ENCODE measurements at regions not wholly inside any gene's neighbourhood (a gene's known extent, or its start where the extent isn't known, plus 50 kb on each side); places are given as distances from the start of the nearest gene placed in this dataset.
"Not testable (repeated sequence)": the region's sequence is repeated elsewhere in the genome, so short reads cannot be mapped to it uniquely, and the experiment has no call there.

DNA sequence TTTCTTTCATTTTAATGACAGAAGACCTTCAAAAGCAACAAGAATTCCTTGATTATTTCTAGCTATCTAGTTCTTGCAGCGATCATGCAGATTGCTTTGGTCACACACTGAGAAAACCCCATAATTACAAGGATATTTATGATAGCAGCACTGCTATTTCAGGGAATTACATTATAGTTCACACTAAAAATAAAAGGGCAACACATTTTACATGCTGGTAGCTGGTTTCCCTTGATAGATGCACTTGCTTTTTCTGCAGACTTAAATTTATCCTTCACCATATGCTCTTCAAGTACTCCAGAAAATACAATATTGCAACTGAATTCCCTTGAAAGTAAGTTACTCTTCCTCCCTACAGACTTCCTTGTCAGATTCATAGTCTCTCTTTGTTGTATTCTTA, 751.1 kb downstream of the CCDC85A start:
- DNase-seq (ENCODE audit: low read depth in 4 of 4, low spot score in 3 of 4), result no peak

DNA sequence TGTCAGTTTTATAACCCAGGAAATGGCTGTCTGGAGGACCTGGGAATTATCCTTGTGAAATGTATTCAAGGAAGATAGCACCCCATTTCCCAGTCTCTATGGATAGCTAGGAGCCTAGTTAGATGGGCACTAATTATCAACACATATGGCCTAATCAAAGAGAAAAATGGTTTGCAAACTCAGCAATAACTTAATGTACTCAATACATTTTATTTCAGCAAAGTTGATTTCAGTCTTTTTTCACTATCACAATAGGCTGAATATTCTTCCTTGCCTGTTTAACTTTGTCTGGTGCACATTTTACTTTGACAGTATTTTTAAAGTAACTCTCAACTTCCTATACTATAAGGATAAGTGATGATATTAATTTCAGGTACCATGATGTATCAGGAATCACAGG, 756.3 kb downstream of the CCDC85A start:
- no peak for DNase-seq (ENCODE audit: low read depth in 4 of 4, low spot score in 3 of 4)

DNA sequence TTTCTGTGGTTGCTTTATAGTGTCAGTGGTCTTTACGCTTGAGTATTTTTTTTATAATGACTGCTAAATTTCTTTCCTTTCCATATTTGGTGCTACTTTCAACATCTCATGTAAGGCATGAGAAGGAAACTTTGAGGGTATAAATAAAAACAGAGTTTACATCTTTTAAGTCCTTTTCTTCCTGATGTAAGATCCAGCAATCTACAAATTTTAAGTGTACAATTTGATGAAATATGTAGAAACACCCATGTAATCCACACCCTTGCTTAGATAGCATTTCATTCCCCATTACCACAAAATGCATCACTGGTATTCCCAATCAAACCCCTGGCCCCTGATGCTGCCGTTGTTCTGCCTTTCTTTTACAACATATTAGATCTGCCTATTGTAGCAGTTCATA, 769.1 kb downstream of the CCDC85A start:
- no peak for DNase-seq (ENCODE audit: low read depth in 4 of 4, low spot score in 3 of 4)

DNA sequence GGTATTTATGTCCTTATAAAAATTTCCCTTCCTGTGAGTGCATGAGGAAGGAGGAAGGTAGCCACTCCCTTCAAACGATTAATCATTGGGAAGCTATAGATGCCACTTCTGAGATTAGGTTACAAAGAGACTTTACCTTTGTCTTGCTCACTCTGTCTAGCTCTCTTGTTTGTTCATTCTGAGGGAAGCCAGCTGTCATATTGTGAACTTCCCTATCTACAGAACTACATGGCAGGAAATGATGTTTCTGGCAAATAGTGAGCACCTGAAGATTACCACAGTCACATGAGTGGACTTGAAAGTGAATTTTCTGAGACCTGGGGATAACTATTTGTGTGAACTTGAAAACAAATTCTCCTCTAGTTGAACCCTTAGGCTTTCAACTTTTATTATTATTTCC, 776.8 kb downstream of the CCDC85A start:
- DNase-seq (ENCODE audit: low read depth in 4 of 4, low spot score in 3 of 4), result peak in 1 of 4 donors; percentile 3

DNA sequence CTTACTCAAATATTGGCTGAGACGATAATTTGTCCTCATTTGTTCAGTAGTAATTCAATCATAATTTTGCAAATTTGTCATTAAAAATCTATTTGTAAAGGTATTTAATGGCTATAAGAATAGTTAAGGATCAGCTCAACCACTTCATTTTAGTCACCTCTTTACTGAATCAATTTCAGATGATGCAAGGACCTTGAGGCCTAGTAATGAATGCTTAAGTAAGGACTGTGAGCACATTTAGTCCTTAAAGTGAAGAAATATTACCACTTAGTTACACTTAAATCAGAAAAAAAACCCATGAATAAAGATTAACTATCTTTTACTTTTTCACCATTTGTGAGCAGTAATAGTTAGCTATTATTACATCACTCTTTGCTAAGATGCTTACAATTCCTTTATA, 778.9 kb downstream of the CCDC85A start:
- DNase-seq (ENCODE audit: low read depth in 4 of 4, low spot score in 3 of 4), result no peak

DNA sequence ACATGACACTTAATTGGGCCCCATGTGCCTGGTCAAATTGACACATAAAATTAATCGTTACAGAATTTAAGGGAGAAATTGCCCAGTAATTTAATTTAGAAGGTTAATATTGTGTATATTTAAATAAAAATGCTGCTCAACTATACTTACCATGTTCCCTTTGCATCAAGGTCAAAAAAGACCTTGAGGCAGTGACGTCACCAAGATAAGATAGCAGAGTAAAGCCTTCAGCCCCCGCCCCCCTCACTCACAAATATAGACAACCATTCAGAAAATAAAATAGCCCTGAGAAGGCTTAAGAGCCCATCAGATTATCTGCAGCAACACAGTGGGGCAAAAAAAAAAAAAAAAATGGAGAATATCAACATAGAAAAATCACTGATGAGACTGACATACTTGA, 785.7 kb downstream of the CCDC85A start:
- no peak for DNase-seq (ENCODE audit: low read depth in 4 of 4, low spot score in 3 of 4)

DNA sequence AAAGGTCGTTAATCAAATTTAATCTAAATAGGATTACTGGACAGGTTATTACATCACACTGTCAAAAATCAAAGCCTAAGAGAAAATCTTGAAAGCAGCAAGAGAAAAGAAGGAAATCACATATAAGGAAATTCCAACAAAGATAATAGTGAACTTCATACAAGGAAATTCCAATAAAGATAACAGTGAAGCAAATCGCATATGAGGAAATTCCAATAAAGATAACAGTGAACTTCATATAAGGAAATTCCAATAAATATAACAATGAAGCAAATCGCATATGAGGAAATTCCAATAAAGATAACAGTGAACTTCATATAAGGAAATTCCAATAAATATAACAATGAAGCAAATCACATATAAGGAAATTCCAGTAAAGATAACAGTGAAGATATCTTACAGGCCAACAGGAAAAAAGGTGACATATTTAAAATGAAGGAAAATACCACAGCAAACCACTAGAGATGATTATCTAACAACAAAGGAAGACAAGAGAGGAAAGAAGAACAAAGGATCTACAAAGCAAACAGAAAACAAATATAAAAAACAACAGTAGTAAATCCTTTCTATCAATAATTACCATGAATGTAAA, 787.7 kb downstream of the CCDC85A start:
- DNase-seq (ENCODE audit: low read depth in 4 of 4, low spot score in 3 of 4), result no peak

DNA sequence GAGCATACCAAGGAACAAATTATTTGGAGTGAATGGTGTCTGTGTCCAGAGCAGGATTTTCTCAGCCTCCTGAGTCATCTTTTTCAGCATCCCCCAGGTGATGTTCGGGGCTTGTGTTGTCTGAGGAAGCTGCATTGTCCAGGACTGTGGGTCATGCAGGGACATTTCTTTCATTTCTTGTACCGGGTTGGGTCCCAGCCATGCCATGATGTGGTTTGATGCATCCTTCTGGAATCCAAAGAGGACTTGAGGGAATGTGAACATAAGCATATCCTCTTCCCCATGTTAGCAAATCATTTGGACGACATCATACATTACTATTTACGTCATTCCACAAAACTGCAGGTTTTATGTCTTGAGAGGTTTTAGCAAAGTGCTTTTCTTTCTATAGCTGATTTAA, 797.8 kb downstream of the CCDC85A start:
- DNase-seq (ENCODE audit: low read depth in 4 of 4, low spot score in 3 of 4), result no peak

DNA sequence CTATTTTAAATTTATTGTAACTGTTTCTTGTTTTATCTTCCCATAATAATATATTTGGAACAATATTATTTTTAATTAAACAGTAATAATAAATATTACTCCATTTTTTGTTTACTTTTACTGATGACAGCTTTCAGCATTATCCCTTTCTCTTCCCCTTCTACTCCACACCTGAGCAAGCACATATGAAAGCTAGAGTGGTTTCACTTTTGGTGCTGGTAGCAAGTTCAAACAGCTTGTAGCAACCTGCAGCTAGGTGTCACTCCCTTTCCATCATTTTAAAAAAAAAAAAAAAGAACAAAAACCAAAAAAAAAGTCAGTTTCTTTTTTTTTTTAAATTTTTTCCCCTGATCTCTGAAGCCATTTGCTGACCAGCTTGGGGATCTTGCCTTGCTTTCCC, 801.8 kb downstream of the CCDC85A start:
- no peak for DNase-seq (ENCODE audit: low read depth in 4 of 4, low spot score in 3 of 4)

DNA sequence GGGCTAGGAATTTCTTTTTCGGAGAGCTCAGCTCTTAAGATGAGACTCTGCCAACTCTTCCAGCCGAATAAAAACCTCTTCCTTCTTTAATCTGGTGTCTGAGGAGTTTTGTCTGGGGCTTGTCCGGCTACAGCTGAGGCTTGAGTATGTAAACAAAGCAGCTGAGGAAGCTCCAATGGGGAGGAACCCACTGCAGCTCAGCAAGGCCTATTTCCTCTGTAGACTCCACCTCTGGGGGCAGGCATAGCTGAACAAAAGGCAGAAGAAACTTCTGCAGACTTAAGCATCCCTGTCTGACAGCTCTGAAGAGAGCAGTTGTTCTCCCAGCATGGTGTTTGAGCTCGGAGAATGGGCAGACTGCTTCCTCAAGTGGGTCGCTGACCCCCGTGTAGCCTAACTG, 838.7 kb downstream of the CCDC85A start:
- no peak for DNase-seq (ENCODE audit: low read depth in 4 of 4, low spot score in 3 of 4)

DNA sequence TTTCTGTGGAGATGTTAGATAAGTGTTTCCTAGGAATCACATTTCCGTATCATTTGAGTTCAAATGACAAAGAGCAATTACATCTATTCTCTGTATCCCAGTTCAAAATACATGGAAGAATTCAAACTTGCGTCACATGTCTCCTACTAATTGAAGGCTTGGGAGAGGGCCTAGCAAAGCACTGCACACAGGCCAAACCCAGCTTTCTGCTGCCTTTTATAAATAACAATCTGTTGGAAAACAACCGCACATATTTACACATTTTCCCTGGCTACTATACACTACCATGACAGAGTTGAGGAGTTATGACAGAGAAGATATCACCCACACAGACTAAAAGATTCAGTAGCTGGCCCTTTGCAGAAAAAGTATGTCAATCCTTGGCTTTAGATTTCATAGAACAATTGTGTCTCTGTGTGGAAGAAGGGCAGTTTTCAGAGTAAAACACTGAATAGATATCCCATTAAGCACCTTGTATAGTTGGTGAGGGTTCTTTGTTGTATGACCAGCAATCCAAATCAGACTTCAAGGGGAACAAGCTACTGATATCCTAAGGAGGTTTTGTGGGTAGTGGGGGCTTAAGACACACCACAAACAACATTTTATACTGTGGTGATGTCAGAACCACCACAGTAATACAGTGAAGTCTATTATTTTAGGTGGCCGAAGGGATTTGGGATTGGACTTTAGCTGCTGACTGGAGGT, 861.3 kb downstream of the CCDC85A start:
- DNase-seq (ENCODE audit: low read depth in 4 of 4, low spot score in 3 of 4), result no peak

DNA sequence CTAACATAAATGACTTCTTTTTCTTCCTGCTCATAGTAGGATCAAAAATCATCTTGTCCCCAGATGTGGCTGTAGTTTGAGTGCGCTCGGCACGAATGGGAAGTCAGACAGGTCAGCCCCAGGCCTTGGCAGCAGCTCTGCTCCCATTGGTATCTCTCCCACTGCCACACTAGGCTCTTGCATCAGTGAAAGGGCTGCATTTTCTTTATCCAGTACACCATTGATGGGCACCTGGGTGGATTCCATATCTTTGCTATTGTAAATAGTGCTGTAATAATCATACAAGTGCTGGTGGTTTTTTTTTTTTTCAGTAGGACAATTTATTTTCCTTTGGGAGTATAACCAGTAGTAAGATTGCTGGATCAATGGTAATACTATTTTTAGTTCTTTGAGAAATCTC, 865.5 kb downstream of the CCDC85A start:
- no peak for DNase-seq (ENCODE audit: low read depth in 4 of 4, low spot score in 3 of 4)

DNA sequence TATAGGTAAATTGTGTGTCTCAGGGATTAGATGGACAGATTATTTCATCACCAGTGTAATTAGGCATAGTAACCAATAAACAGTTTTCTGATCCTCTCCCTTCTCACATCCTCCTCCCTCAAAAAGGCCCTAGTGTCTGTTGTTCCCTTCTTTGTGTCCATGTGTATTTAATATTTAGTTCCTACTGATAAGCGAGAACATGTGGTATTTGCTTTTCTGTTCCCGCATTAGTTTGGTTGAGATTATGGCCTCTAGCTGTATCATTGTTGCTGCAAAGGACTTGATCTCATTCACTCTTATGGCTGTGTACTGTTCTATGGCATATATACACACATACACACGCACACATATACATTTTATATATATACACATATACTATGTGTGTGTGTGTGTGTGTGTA, 866.2 kb downstream of the CCDC85A start:
- no peak for DNase-seq (ENCODE audit: low read depth in 4 of 4, low spot score in 3 of 4)

DNA sequence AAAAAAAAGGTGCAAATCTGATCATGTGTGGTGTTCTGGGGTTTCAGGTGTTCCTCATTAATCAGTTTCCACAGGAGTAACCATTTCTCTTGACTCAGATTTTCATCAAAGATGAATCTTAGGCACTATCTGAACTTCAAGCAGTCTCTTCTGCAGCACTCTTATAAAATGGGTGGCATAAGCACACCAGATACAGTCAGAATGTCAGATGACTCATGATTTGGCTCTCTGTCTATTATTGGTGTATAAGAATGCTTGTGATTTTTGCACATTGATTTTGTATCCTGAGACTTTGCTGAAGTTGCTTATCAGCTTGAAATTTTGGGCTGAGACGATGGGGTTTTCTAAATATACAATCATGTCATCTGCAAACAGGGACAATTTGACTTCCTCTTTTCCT, 882.5 kb downstream of the CCDC85A start:
- DNase-seq (ENCODE audit: low read depth in 4 of 4, low spot score in 3 of 4), result not testable (repeated sequence)

DNA sequence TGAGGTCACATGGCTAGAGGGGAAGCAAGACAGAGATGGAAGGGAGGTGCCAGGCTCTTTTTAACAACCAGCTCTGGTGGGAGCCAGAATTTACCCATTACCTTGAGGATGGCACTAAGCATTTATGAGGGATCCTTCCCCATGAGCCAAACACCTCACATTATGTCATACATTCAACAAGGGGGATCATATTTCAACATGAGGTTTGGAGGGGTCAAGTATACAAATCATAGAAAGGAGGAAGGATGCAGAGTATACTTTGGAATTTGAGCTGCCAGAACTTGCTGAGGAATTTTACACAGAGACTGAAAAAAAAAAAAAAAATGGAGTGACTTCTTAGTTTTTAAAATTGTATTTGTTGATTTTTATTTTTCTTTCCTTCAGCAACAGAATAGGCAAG, 891.4 kb downstream of the CCDC85A start:
- DNase-seq (ENCODE audit: low read depth in 4 of 4, low spot score in 3 of 4), result no peak

DNA sequence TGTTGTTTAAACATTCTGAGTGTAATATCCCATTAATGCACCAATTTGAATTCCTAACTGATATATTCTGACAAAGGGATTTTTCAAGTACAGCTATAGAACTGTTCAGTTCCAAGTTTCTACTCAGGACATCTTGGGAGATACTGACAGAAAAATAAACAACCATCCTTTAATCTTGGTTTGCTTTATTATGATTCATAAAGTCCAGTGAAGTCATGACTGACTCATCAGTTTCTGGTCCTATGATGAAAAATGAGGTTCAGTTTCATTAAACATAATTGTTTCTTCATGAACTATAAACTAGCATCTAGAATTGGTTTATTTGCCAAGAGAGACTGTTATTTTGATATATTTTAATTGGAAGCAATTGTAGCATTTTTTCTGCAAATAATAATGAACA, 896.2 kb downstream of the CCDC85A start:
- no peak for DNase-seq (ENCODE audit: low read depth in 4 of 4, low spot score in 3 of 4)

DNA sequence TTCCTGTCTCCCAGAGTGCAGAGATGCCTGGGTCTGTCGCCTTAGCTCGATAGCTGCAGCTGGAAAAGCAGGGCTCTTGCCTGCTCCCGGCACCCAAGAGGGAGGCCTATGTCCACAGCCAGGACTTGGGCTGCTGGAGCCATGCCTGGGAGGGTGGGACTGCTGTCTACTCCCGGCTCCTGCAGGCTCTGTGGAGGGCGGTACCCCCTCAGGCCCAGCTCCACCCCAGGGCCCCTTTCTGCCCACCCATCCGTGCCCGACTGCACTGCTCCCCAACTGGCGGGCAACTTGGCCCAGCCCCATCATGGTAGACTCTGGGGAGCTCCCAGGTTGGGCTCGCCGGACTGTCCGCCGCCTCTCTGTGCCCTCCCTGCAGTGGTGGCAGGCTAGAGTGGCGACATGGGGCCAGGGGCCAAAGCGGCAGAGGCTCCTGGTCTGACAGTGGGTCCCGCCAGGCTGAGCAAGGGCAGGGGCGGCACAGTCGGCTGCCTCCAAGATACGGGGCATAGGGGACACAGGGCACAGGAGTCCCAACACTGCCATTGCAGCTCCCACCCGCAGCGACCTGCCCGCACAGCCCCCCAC, 901.0 kb downstream of the CCDC85A start:
- no peak for DNase-seq (ENCODE audit: low read depth in 4 of 4, low spot score in 3 of 4)

DNA sequence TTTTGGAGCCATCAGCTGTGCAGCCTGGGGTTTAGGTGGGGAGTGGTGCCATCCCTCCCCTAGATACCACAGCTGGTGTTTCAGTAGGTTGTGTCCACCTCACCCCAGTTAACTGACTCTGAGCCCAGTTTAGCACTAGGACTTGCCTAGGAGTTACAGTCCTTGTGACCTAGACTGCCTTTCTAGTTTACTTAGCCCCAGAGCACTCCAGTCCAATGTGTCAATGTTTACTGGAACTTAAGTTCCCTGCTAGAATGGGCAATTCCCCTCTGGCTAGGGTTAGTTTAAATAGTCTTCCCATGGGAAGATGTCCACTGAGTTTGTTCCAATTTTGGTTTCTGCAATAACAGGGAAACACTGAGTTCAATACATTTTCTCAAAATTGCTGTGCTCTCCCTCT, 909.2 kb downstream of the CCDC85A start:
- DNase-seq (ENCODE audit: low read depth in 4 of 4, low spot score in 3 of 4), result no peak

DNA sequence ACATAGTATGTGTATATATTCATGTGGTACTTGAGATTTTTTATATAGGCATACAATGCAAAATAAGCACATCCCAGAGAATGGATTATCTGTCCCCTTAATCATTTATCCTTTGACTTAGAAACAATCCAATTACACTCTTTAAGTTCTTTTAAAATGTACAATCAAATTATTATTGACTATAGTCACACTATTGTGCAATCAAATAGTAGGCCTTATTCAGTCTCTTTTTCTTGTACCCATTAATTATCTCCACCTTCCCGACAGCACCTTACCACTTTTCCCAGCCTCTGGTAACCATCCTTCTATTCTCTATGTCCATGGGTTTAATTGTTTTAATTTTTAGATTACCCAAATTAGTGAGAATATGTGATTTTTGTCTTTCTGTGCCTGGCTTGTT, 914.1 kb downstream of the CCDC85A start:
- no peak for DNase-seq (ENCODE audit: low read depth in 4 of 4, low spot score in 3 of 4)

DNA sequence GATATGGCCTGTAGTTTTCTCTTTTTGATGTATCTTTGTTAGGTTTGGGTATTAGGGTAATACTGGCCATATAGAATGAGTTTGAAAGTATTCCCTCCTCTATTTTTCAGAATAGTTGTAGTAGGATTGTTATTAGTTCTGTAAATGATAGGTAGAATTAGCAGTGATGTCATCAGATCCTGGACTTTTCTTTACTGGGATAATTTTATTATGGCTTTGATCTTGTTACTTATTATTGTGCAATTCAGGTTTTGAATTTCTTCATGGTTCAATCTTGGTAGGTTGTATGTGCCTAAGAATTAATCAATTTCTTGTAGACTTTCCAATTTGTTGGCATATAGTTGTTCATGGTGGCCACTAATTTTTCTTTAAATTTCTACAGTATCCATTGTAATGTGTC, 916.6 kb downstream of the CCDC85A start:
- DNase-seq (ENCODE audit: low read depth in 4 of 4, low spot score in 3 of 4), result no peak

DNA sequence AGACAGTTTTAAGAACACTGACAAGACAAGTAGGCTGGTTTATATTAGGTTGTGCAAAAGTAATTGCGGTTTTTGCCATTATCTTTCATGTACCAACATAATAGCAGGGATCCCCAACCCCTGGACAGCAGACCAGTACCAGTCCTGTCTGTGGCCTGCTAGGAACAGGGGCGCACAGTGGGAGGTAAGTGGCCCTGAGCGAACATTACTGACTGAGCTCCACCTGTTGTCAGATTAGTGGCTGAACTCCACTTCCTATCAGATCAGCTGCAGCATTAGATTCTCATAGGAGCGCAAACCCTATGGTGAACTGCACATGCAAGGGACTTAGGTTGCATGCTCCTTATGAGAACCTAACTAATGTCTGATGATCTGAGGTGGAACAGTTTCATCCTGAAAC, 921.9 kb downstream of the CCDC85A start:
- DNase-seq (ENCODE audit: low read depth in 4 of 4, low spot score in 3 of 4), result no peak

DNA sequence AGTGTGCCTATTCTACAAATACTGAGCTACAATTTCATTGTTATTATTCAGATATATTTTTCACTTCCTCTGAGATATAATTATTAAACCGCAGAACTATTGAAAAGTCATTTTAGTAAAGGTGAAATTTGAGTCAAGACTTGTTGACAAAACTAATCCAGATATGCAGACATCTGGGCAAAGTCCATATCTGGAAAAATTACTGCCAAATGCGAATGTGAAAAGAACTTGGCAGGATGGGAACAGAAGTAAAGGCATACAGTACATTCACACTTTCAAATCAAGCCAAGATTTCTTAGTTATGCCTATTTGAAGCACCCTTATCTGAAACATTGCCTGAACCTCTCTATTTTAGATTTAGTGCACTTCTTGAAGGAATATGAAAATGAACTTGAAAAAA, 923.6 kb downstream of the CCDC85A start:
- DNase-seq (ENCODE audit: low read depth in 4 of 4, low spot score in 3 of 4), result no peak
